ENCODE measurements at regions not wholly inside any gene's neighbourhood (a gene's known extent, or its start where the extent isn't known, plus 50 kb on each side); places are given as distances from the start of the nearest gene placed in this dataset.

DNA sequence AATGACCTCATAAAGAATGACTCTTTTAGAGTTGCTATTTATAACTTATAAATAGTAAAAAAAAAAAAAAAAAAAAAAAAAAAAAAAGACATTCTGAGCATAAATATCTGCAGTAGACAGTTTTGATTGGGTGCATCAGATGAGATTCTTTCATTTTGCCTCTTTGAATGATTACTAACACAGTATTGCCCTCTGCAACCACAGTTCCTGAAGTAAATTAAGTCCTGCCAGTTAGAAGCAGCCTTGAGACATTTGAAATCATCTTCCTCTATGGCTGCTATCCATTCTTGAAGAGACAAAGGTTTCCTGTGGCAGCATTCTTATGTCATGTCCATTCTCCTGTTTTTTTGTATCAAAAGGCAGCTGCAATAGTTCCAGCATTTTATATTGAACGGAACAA, 892.4 kb upstream of the MIR17HG start:
- Histone ChIP-seq H3K27me3 (no peaks in the 10 kb centered on the region), H3K79me2 (ENCODE audit: low read depth) (no peaks in the 10 kb centered on the region), H3K4me3 (no peak overlapping the region), H3K4me2 (no peak overlapping the region), H3K9ac (no peak overlapping the region), H3K36me3 (no peaks in the 10 kb centered on the region), H4K20me1 (ENCODE audit: low read depth) (no peaks in the 10 kb centered on the region), H3K9me3 (ENCODE audit: low read depth) (no peaks in the 10 kb centered on the region), H2AFZ (replicated peaks) (no peak overlapping the region), H3K27ac (no peak overlapping the region), H3F3A (ENCODE audit: low read depth) (no peaks in the 10 kb centered on the region), H3K4me1 (no peaks in the 10 kb centered on the region)
- no peak for DNase-seq (ENCODE audit: low spot score)
- Mint-ChIP-seq H3K27ac (no peak overlapping the region), H3K4me3 (no peak overlapping the region), H3K36me3 (no peaks in the 10 kb centered on the region), H3K4me1 (no peaks in the 10 kb centered on the region), H3K27me3 (ENCODE audit: insufficient read depth, low read depth) (peaks cover 2% of the 10 kb centered on the region), H3K9me3 (peaks cover 4% of the 10 kb centered on the region)
- TF ChIP-seq EZH2 (IDR thresholded peaks at IDR 0.05), result no peak
- no peak for TF ChIP-seq EZH2phosphoT487 (IDR thresholded peaks at IDR 0.05)
- TF ChIP-seq CTCF (IDR thresholded peaks at IDR 0.05), result no peak

DNA sequence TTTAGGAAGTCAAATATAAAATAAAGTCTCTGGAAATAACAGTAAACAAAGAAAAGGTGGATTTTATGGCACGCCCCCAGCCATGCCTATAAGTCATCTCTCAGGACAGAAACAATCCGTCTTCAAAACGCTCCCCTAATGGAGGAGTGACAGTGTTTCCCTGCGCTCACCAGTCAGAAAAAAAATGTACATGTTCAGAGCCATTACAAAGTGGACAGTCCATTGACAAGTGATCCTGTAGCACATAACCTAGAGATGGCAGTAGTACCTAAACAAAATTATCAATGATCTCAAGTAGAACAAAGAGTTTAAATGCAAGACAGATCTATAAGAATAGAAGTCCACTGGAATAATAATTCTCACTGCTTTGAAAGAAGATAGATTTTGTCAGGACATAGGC, 891.7 kb upstream of the MIR17HG start:
- peaks cover 3% of the 10 kb centered on the region for H3K9me3 Mint-ChIP-seq
- no peak overlapping the region for H3K4me3 Mint-ChIP-seq
- Histone ChIP-seq H2AFZ (replicated peaks) (no peak overlapping the region), H3K9ac (no peak overlapping the region), H3K36me3 (no peaks in the 10 kb centered on the region), H3K4me1 (no peaks in the 10 kb centered on the region), H3K4me2 (no peak overlapping the region), H3F3A (ENCODE audit: low read depth) (no peaks in the 10 kb centered on the region), H3K27me3 (no peaks in the 10 kb centered on the region), H4K20me1 (ENCODE audit: low read depth) (no peaks in the 10 kb centered on the region), H3K27ac (no peak overlapping the region), H3K4me3 (no peak overlapping the region), H3K9me3 (ENCODE audit: low read depth) (no peaks in the 10 kb centered on the region), H3K79me2 (ENCODE audit: low read depth) (no peaks in the 10 kb centered on the region)
- no peaks in the 10 kb centered on the region for H3K36me3 Mint-ChIP-seq
- TF ChIP-seq EZH2phosphoT487 (IDR thresholded peaks at IDR 0.05), result no peak
- TF ChIP-seq CTCF (IDR thresholded peaks at IDR 0.05), result no peak
- TF ChIP-seq EZH2 (IDR thresholded peaks at IDR 0.05), result no peak
- no peak for DNase-seq (ENCODE audit: low spot score)
- no peak overlapping the region for H3K27ac Mint-ChIP-seq
- no peaks in the 10 kb centered on the region for H3K4me1 Mint-ChIP-seq
- H3K27me3 Mint-ChIP-seq (ENCODE audit: insufficient read depth, low read depth), result peaks cover 2% of the 10 kb centered on the region

GRCh38 chr13:90461398-90461797, 886.1 kb upstream of the MIR17HG start:
- Histone ChIP-seq H3K4me3 (no peak overlapping the region), H3K4me2 (no peak overlapping the region), H2AFZ (replicated peaks) (no peak overlapping the region), H3K36me3 (no peaks in the 10 kb centered on the region), H3K9ac (no peak overlapping the region), H3K27me3 (no peaks in the 10 kb centered on the region), H3K79me2 (ENCODE audit: low read depth) (no peaks in the 10 kb centered on the region), H3K27ac (no peak overlapping the region), H3K9me3 (ENCODE audit: low read depth) (no peaks in the 10 kb centered on the region), H3F3A (ENCODE audit: low read depth) (no peaks in the 10 kb centered on the region), H4K20me1 (ENCODE audit: low read depth) (no peaks in the 10 kb centered on the region), H3K4me1 (no peaks in the 10 kb centered on the region)
- Mint-ChIP-seq H3K27me3 (ENCODE audit: insufficient read depth, low read depth) (no peaks in the 10 kb centered on the region), H3K4me3 (no peak overlapping the region), H3K9me3 (no peaks in the 10 kb centered on the region), H3K27ac (no peak overlapping the region), H3K4me1 (no peaks in the 10 kb centered on the region), H3K36me3 (no peaks in the 10 kb centered on the region)
- TF ChIP-seq EZH2 (IDR thresholded peaks at IDR 0.05) (no peak), CTCF (IDR thresholded peaks at IDR 0.05) (no peak), EZH2phosphoT487 (IDR thresholded peaks at IDR 0.05) (no peak)
- DNase-seq (ENCODE audit: low spot score), result no peak

DNA sequence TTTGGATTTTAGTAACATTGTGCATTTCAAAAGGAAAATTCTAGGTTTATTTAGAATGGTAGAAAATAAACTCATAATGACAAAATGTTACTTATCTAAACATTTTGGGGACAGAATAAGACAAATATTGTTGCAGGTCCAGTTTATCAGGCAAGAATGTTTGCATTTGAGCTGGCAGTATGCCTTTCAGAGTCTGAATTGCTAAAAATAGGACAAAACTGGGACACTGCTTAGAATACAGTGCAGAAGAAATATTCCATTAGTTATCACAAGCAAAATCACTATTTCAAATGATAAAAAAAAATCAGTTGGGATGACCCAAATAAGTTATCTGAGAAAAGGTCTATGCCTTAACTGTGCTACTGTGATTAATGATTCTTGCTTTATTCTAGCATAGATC, 870.3 kb upstream of the MIR17HG start:
- Histone ChIP-seq H3K4me2 (no peak overlapping the region), H3K79me2 (ENCODE audit: low read depth) (no peaks in the 10 kb centered on the region), H3K4me1 (no peaks in the 10 kb centered on the region), H3K9me3 (ENCODE audit: low read depth) (no peaks in the 10 kb centered on the region), H3F3A (ENCODE audit: low read depth) (no peaks in the 10 kb centered on the region), H2AFZ (replicated peaks) (no peak overlapping the region), H3K36me3 (no peaks in the 10 kb centered on the region), H3K27ac (no peak overlapping the region), H3K4me3 (no peak overlapping the region), H3K9ac (no peak overlapping the region), H3K27me3 (no peaks in the 10 kb centered on the region), H4K20me1 (ENCODE audit: low read depth) (no peaks in the 10 kb centered on the region)
- H3K27me3 Mint-ChIP-seq (ENCODE audit: insufficient read depth, low read depth), result peaks cover 5% of the 10 kb centered on the region
- no peak overlapping the region for H3K4me3 Mint-ChIP-seq
- H3K27ac Mint-ChIP-seq, result no peak overlapping the region
- H3K36me3 Mint-ChIP-seq, result no peaks in the 10 kb centered on the region
- peaks cover 8% of the 10 kb centered on the region for H3K9me3 Mint-ChIP-seq
- H3K4me1 Mint-ChIP-seq, result no peaks in the 10 kb centered on the region
- no peak for TF ChIP-seq EZH2phosphoT487 (IDR thresholded peaks at IDR 0.05)
- TF ChIP-seq CTCF (IDR thresholded peaks at IDR 0.05), result no peak
- no peak for TF ChIP-seq EZH2 (IDR thresholded peaks at IDR 0.05)
- no peak for DNase-seq (ENCODE audit: low spot score)

Measured in neural progenitor cell (in vitro differentiated cells).